HEK293T (cell line): ENCODE measurements at regions not wholly inside any gene's neighbourhood (a gene's known extent, or its start where the extent isn't known, plus 50 kb on each side); places are given as distances from the start of the nearest gene placed in this dataset.

Experiments used
- CTCF ChIA-PET: fragments of 350-600 bp; formaldehyde crosslinking; extraction: SDS; loops from one replicate; lab custom pipeline; 2021; ENCODE audit warnings: antibody characterized with exemption, inconsistent platforms; lab: Yijun Ruan, JAX
- POLR2A ChIA-PET: fragments of 350-600 bp; formaldehyde crosslinking; extraction: SDS; loops from one replicate; lab custom pipeline; 2020; ENCODE audit warnings: antibody characterized with exemption, inconsistent platforms; lab: Yijun Ruan, JAX
- DNase-seq: peaks from one replicate; pipeline ENCODE4 v3.0.0; 2012; ENCODE audit warnings: mixed read lengths; ENCODE audit errors: extremely low spot score
- ARNT ChIP-seq: fragments of 450-650 bp; IDR thresholded peaks from 2 replicates; pipeline ENCODE4 v1.6.1; 2017; ENCODE audit warnings: mild to moderate bottlenecking
- BHLHE40 ChIP-seq: fragments of 450-650 bp; IDR thresholded peaks from 2 replicates; pipeline ENCODE4 v1.6.1; 2016; ENCODE audit warnings: mild to moderate bottlenecking, moderate library complexity, borderline replicate concordance
- CTBP1 ChIP-seq: fragments of 450-650 bp; IDR thresholded peaks from 2 replicates; pipeline ENCODE4 v1.6.1; 2016; ENCODE audit warnings: borderline replicate concordance
- ELF4 ChIP-seq: fragments of 450-650 bp; IDR thresholded peaks from 2 replicates; pipeline ENCODE4 v1.6.1; 2017; ENCODE audit warnings: antibody characterized with exemption
- FOXA1 ChIP-seq: fragments of 450-650 bp; IDR thresholded peaks from 2 replicates; pipeline ENCODE4 v1.6.1; 2016; ENCODE audit warnings: mild to moderate bottlenecking
- FOXK2 ChIP-seq: fragments of 450-650 bp; IDR thresholded peaks from 2 replicates; pipeline ENCODE4 v1.6.1; 2016; ENCODE audit warnings: mild to moderate bottlenecking
- FOXM1 ChIP-seq: fragments of 450-650 bp; IDR thresholded peaks from 2 replicates; pipeline ENCODE4 v1.6.1; 2017; ENCODE audit warnings: mild to moderate bottlenecking, borderline replicate concordance
- HDGF ChIP-seq: fragments of 450-650 bp; IDR thresholded peaks from 2 replicates; pipeline ENCODE4 v1.6.1; 2017; ENCODE audit warnings: antibody characterized with exemption, borderline replicate concordance
- L3MBTL2 ChIP-seq: fragments of 450-650 bp; conservative IDR thresholded peaks from 2 replicates; pipeline ENCODE4 v1.6.1; 2016; ENCODE audit warnings: mild to moderate bottlenecking
- LEF1 ChIP-seq: fragments of 450-650 bp; IDR thresholded peaks from 2 replicates; pipeline ENCODE4 v1.6.1; 2017; ENCODE audit warnings: mild to moderate bottlenecking, borderline replicate concordance
- NFRKB ChIP-seq: fragments of 450-650 bp; IDR thresholded peaks from 2 replicates; pipeline ENCODE4 v1.6.1; 2016; ENCODE audit warnings: mild to moderate bottlenecking, moderate library complexity
- SP1 ChIP-seq: fragments of 450-650 bp; IDR thresholded peaks from 2 replicates; pipeline ENCODE4 v1.6.1; 2017
- SUZ12 ChIP-seq: fragments of 450-650 bp; IDR thresholded peaks from 2 replicates; pipeline ENCODE4 v1.6.1; 2016; ENCODE audit warnings: mild to moderate bottlenecking
- TARDBP ChIP-seq: fragments of 450-650 bp; IDR thresholded peaks from 2 replicates; pipeline ENCODE4 v1.6.1; 2016
- ZNF384 ChIP-seq: fragments of 450-650 bp; IDR thresholded peaks from 2 replicates; pipeline ENCODE4 v1.6.1; 2016
- TF ChIP-seq, protein P1 (sequence below): fragments of 450-650 bp; IDR thresholded peaks from 2 replicates; pipeline ENCODE4 v1.6.1; 2016

DNA sequence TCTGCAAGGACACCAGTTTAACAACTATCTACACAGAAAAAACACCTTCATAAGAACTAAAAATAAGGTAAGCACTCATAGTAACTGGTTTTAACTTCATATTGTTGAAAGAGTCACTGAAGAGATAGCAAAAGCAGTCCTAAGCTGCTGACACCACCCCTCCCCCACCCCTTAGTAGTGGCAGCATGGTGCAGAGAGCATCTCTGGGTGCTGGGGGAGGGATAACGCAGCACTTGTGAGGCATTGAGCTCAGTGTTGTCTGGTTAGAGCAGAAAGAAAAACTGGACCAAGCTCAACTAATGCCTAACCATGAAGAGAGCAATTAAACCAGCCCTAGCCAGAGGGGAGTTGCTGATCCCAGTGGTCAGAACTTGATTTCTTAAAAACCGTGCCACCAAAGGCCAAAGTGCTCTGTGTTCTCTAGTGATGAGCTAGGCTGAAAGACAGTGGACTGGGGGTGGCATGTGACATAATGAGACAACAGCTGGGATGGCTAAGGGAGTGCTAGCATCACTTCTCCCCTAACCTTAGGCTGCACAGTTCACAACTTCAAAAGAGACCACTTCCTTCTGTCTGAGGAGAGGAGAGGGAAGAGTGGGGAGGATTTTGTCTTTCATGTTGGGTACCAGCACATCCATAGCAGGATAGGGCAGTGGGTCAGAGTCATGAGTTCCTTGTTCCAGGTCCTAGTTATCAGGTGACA, 669.3 kb downstream of the PDHA2 start:
- no peak for DNase-seq
- POLR2A ChIA-PET: no interaction called here
- TF ChIP-seq TARDBP: no peak
- TF ChIP-seq NFRKB: no peak
- no peak for TF ChIP-seq LEF1
- no peak for TF ChIP-seq BHLHE40
- no peak for TF ChIP-seq CTBP1
- TF ChIP-seq L3MBTL2: no peak
- TF ChIP-seq FOXA1: no peak
- TF ChIP-seq ARNT: no peak
- TF ChIP-seq ZNF384: no peak
- TF ChIP-seq, protein P1, sequence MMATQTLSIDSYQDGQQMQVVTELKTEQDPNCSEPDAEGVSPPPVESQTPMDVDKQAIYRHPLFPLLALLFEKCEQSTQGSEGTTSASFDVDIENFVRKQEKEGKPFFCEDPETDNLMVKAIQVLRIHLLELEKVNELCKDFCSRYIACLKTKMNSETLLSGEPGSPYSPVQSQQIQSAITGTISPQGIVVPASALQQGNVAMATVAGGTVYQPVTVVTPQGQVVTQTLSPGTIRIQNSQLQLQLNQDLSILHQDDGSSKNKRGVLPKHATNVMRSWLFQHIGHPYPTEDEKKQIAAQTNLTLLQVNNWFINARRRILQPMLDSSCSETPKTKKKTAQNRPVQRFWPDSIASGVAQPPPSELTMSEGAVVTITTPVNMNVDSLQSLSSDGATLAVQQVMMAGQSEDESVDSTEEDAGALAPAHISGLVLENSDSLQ: no peak
- no peak for TF ChIP-seq SP1
- no peak for TF ChIP-seq FOXK2
- no peak for TF ChIP-seq HDGF
- no peak for TF ChIP-seq SUZ12
- no peak for TF ChIP-seq ELF4
- no peak for TF ChIP-seq FOXM1
- CTCF ChIA-PET: no interaction called here

DNA sequence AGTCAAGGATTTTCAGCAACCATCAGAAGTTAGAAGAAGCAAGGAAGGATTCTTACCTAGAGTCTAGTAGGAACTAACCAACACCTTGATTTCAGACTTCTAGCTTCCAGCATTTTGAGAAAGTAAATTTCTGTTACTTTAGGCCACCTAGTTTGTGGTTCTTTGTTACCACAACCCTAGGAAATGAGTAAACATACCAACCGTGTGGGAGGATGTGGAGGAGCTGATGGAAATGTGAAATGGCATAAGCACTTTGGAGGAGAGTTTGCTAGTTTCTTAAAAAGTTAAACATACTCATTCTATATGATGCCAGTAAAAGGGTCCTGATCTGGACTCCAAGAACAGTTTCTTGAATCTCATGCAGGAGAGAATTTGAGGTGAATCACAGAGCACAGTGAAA, 679.4 kb downstream of the PDHA2 start:
- TF ChIP-seq FOXK2: no peak
- TF ChIP-seq HDGF: no peak
- TF ChIP-seq FOXA1: no peak
- POLR2A ChIA-PET: no interaction called here
- DNase-seq: no peak
- CTCF ChIA-PET: no interaction called here

DNA sequence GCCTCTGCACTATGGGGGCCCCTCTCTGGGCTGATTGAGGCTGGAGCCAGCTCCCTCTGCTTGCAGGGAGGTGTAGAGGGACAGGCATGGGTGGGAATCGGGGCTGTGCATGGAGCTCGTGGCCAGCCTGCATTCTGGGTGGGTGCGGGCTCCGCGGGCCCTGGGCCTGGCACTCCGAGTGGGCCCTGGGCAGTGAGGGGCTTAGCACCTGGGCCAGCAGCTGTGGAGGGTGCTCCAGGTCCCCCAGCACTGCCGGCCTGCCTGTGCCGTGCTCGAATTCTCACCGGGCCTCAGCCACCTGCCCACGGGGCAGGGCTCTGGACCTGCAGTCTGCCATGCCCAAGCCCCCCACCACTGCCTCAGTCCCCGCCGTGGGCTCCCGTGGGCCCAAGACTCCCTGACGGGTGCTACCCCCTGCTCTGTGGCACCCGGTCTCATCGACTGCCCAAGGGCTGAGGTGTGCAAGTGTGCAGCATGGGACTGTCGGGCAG, 681.2 kb downstream of the PDHA2 start:
- CTCF ChIA-PET: no interaction called here
- POLR2A ChIA-PET: no interaction called here
- no peak for TF ChIP-seq L3MBTL2
- TF ChIP-seq LEF1: no peak
- TF ChIP-seq TARDBP: no peak
- no peak for TF ChIP-seq SP1
- no peak for TF ChIP-seq SUZ12
- no peak for TF ChIP-seq CTBP1
- TF ChIP-seq, protein P1: no peak
- no peak for TF ChIP-seq ELF4
- TF ChIP-seq HDGF: no peak
- TF ChIP-seq FOXM1: no peak
- no peak for TF ChIP-seq FOXA1
- no peak for DNase-seq

DNA sequence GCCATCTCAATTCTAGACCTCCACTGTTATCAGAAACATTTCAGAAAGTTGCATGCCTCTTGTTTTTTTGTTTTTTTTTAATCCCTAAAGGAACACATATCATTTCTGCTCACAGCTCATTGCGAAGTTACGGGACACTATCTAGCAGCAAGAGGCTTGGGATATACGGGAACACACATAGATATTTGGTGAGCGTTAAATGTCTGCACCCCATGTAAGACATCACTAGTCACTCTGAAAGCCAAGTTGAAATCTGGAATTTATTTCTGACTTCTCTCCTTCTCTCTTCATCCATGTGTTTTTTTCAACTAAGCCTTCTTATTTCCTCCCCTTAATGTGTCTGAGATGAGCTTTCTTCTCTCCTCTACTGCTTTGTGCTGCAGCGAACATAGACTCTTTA, 683.7 kb downstream of the PDHA2 start:
- POLR2A ChIA-PET: no interaction called here
- TF ChIP-seq NFRKB (no peak), CTBP1 (no peak), BHLHE40 (no peak), FOXA1 (no peak), HDGF (no peak), ELF4 (no peak), LEF1 (no peak), SP1 (no peak), FOXK2 (no peak)
- TF ChIP-seq, protein P1: no peak
- CTCF ChIA-PET: no interaction called here
- DNase-seq: no peak

DNA sequence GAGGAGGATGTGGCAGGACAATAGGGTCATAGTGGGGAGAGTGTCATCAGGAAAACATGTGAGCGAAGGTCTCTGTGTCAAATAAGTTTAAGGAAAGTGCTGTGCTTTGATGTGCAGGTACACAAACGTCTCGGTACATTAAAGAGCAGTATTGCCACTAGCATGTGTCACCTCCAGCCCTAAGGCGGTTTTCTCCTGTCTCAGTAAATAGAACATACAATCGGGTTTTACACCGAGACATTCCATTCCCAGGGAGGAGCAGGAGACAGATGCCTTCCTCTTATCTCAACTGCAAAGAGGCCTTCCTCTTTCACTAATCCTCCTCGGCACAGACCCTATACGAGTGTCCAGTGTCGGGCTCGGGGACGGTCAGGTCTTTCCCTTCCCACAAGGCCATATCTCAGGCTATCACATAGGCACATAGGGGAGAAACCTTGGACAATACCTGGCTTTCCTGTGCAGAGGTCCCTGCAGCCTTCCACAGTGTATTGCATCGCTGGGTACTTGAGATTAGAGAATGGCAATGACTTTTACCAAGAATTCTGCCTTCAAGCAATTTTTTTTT, 684.5 kb downstream of the PDHA2 start:
- no peak for DNase-seq
- ChIA-PET CTCF (no interaction called here), POLR2A (no interaction called here)
- TF ChIP-seq FOXM1: no peak
- no peak for TF ChIP-seq SUZ12
- TF ChIP-seq ARNT: no peak

DNA sequence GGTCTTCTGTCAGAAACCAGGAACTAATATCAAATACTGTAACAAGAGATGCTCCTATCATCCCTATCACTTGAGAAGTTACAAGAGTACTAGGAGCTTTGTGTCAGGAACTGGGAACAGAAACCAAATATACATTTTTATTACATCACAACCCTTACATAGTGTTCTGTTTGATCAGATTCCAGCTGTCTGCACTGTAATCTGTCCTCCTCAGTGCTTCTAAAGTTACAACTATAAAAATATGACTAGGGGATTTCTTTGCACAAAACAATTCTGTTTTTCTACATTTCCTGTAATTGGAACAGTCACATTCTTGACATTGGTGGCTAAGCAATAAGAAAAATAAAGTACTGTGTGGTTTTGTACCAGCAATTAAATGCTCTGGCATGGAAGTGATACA, 686.0 kb downstream of the PDHA2 start:
- ChIA-PET POLR2A (no interaction called here), CTCF (no interaction called here)
- no peak for DNase-seq
- TF ChIP-seq LEF1: no peak
- no peak for TF ChIP-seq SUZ12
- TF ChIP-seq, protein P1: no peak
- no peak for TF ChIP-seq ARNT
- TF ChIP-seq HDGF: no peak
